ENCODE measurements at regions not wholly inside any gene's neighbourhood (a gene's known extent, or its start where the extent isn't known, plus 50 kb on each side); places are given as distances from the start of the nearest gene placed in this dataset.

GRCh38 chr18:51588616-51589015, 391.1 kb upstream of the MEX3C start:
- H3K9ac ChIP-seq (ENCODE audit: low read length) = no peak overlapping the region
- no peaks in the 10 kb centered on the region for H3K79me2 ChIP-seq (ENCODE audit: low read length)
- no peak overlapping the region for H3K4me2 ChIP-seq (ENCODE audit: low read length)
- no peak for DNase-seq
- no TSS peak for BruUV-seq (replicated peaks)
- H3K27ac ChIP-seq (ENCODE audit: low read length) = no peak overlapping the region
- no peaks in the 10 kb centered on the region for H4K20me1 ChIP-seq (ENCODE audit: low read length)
- POLR2A ChIA-PET (ENCODE audit: unreplicated experiment) = no interaction called here
- H3K27me3 ChIP-seq (ENCODE audit: low read length) = no peaks in the 10 kb centered on the region
- H3K36me3 ChIP-seq (ENCODE audit: low read depth, low read length) = no peaks in the 10 kb centered on the region
- no peaks in the 10 kb centered on the region for H3K9me3 ChIP-seq (ENCODE audit: low read length)
- H3K4me3 ChIP-seq (ENCODE audit: low read length) = no peak overlapping the region
- intact Hi-C loops (cut with micrococcal nuclease) = no loop called here
- CTCF ChIA-PET = no interaction called here
- H2AFZ ChIP-seq (ENCODE audit: low read length) = no peak overlapping the region
- no peak for ATAC-seq
- no peaks in the 10 kb centered on the region for H3F3A ChIP-seq (ENCODE audit: low read length, unreplicated experiment)
- no peak for TF ChIP-seq EZH2 (IDR thresholded peaks at IDR 0.05; ENCODE audit: low read length, unreplicated experiment)
- TF ChIP-seq EZH2phosphoT487 (IDR thresholded peaks at IDR 0.05; ENCODE audit: borderline replicate concordance, low read length) = no peak
- no peak for TF ChIP-seq CTCF (conservative IDR thresholded peaks at IDR 0.05; ENCODE audit: low read depth, low read length)
- H3K9me2 ChIP-seq (replicated peaks; ENCODE audit: low read length) = no peaks in the 10 kb centered on the region
- H3K4me1 ChIP-seq (ENCODE audit: insufficient read depth, low read length) = no peaks in the 10 kb centered on the region

GRCh38 chr18:51593931-51594330, 396.4 kb upstream of the MEX3C start:
- Histone ChIP-seq H3K9me2 (replicated peaks; ENCODE audit: low read length) (no peaks in the 10 kb centered on the region), H3K79me2 (ENCODE audit: low read length) (no peaks in the 10 kb centered on the region), H3K27me3 (ENCODE audit: low read length) (no peaks in the 10 kb centered on the region), H3K27ac (ENCODE audit: low read length) (no peak overlapping the region), H3K9ac (ENCODE audit: low read length) (no peak overlapping the region), H3K4me1 (ENCODE audit: insufficient read depth, low read length) (no peaks in the 10 kb centered on the region), H2AFZ (ENCODE audit: low read length) (no peak overlapping the region), H3K4me3 (ENCODE audit: low read length) (no peak overlapping the region), H3K4me2 (ENCODE audit: low read length) (no peak overlapping the region), H3K9me3 (ENCODE audit: low read length) (no peaks in the 10 kb centered on the region), H3K36me3 (ENCODE audit: low read depth, low read length) (no peaks in the 10 kb centered on the region), H3F3A (ENCODE audit: low read length, unreplicated experiment) (no peaks in the 10 kb centered on the region), H4K20me1 (ENCODE audit: low read length) (no peaks in the 10 kb centered on the region)
- POLR2A ChIA-PET (ENCODE audit: unreplicated experiment) = no interaction called here
- no peak for ATAC-seq
- no peak for DNase-seq
- no TSS peak for BruUV-seq (replicated peaks)
- CTCF ChIA-PET = no interaction called here
- intact Hi-C loops (cut with micrococcal nuclease) = no loop called here
- no peak for TF ChIP-seq EZH2phosphoT487 (IDR thresholded peaks at IDR 0.05; ENCODE audit: borderline replicate concordance, low read length)
- no peak for TF ChIP-seq EZH2 (IDR thresholded peaks at IDR 0.05; ENCODE audit: low read length, unreplicated experiment)

GRCh38 chr18:51603111-51603510, 405.6 kb upstream of the MEX3C start:
- Histone ChIP-seq H3K27ac (ENCODE audit: low read length) (no peak overlapping the region), H3K36me3 (ENCODE audit: low read depth, low read length) (no peaks in the 10 kb centered on the region), H3K4me3 (ENCODE audit: low read length) (no peak overlapping the region), H4K20me1 (ENCODE audit: low read length) (no peaks in the 10 kb centered on the region), H2AFZ (ENCODE audit: low read length) (no peak overlapping the region), H3K27me3 (ENCODE audit: low read length) (no peaks in the 10 kb centered on the region), H3K79me2 (ENCODE audit: low read length) (no peaks in the 10 kb centered on the region), H3K9me2 (replicated peaks; ENCODE audit: low read length) (no peaks in the 10 kb centered on the region), H3F3A (ENCODE audit: low read length, unreplicated experiment) (no peaks in the 10 kb centered on the region), H3K9ac (ENCODE audit: low read length) (no peak overlapping the region), H3K4me1 (ENCODE audit: insufficient read depth, low read length) (no peaks in the 10 kb centered on the region), H3K4me2 (ENCODE audit: low read length) (no peak overlapping the region), H3K9me3 (ENCODE audit: low read length) (no peaks in the 10 kb centered on the region)
- intact Hi-C loops (cut with micrococcal nuclease) = no loop called here
- ATAC-seq (no peak), DNase-seq (no peak)
- POLR2A ChIA-PET (ENCODE audit: unreplicated experiment) = no interaction called here
- no TSS peak for BruUV-seq (replicated peaks)
- no peak for TF ChIP-seq EZH2phosphoT487 (IDR thresholded peaks at IDR 0.05; ENCODE audit: borderline replicate concordance, low read length)
- no peak for TF ChIP-seq CTCF (conservative IDR thresholded peaks at IDR 0.05; ENCODE audit: low read depth, low read length)
- no peak for TF ChIP-seq EZH2 (IDR thresholded peaks at IDR 0.05; ENCODE audit: low read length, unreplicated experiment)
- CTCF ChIA-PET = no interaction called here
